ENCODE measurements at regions not wholly inside any gene's neighbourhood (a gene's known extent, or its start where the extent isn't known, plus 50 kb on each side); places are given as distances from the start of the nearest gene placed in this dataset.

- no peaks in the 10 kb centered on the region for H3K36me3 Mint-ChIP-seq (ENCODE audit: low read depth, unreplicated experiment)
- peaks cover 13% of the 10 kb centered on the region for H3K4me1 Mint-ChIP-seq (ENCODE audit: low read depth, unreplicated experiment)
- no peaks in the 10 kb centered on the region for H3K9me3 Mint-ChIP-seq (ENCODE audit: unreplicated experiment)
- peaks cover 21% of the 10 kb centered on the region for H3K4me1 ChIP-seq (ENCODE audit: insufficient read depth, low read length)
- peak overlapping the region; percentile 31 for H3K27ac ChIP-seq (ENCODE audit: low read depth, low read length)
- H4K20me1 ChIP-seq (ENCODE audit: insufficient read depth, low read length), result no peaks in the 10 kb centered on the region
- TF ChIP-seq CTCF (IDR thresholded peaks at IDR 0.05; ENCODE audit: insufficient read depth, low read depth, low read length) (no peak), EZH2 (IDR thresholded peaks at IDR 0.05; ENCODE audit: insufficient read depth, low read length) (no peak)
- H3K79me2 ChIP-seq (ENCODE audit: insufficient read depth, low read length), result no peaks in the 10 kb centered on the region
- no peak overlapping the region for H2AFZ ChIP-seq (ENCODE audit: low read depth, low read length)
- peak overlapping the region; percentile 14 for H3K4me2 ChIP-seq (ENCODE audit: low read length)
- no peak for DNase-seq (ENCODE audit: low read depth)
- no peak overlapping the region for H3K4me3 Mint-ChIP-seq (ENCODE audit: unreplicated experiment)
- no peaks in the 10 kb centered on the region for H3K9me3 ChIP-seq (ENCODE audit: insufficient read depth, low read depth, low read length)
- no peak overlapping the region for H3K9ac ChIP-seq (ENCODE audit: low read length)
- H3K27me3 Mint-ChIP-seq (ENCODE audit: low read depth, unreplicated experiment), result no peaks in the 10 kb centered on the region
- no peaks in the 10 kb centered on the region for H3K27me3 ChIP-seq (ENCODE audit: insufficient read depth, low read length)
- no peak overlapping the region for H3K4me3 ChIP-seq (ENCODE audit: insufficient read depth, low read depth, low read length)
- no peaks in the 10 kb centered on the region for H3K36me3 ChIP-seq (ENCODE audit: insufficient read depth, low read length)
- FAIRE-seq, result no peak
- peak overlapping the region; percentile 69 for H3K27ac Mint-ChIP-seq (ENCODE audit: unreplicated experiment)
Measured at GRCh38 chr12:87828382-87828973, 200.7 kb downstream of the C12orf50 start.

- Mint-ChIP-seq H3K4me3 (ENCODE audit: unreplicated experiment) (no peak overlapping the region), H3K27me3 (ENCODE audit: low read depth, unreplicated experiment) (no peaks in the 10 kb centered on the region), H3K9me3 (ENCODE audit: unreplicated experiment) (no peaks in the 10 kb centered on the region), H3K27ac (ENCODE audit: unreplicated experiment) (no peak overlapping the region), H3K36me3 (ENCODE audit: low read depth, unreplicated experiment) (no peaks in the 10 kb centered on the region), H3K4me1 (ENCODE audit: low read depth, unreplicated experiment) (peaks cover 13% of the 10 kb centered on the region)
- H3K4me1 ChIP-seq (ENCODE audit: insufficient read depth, low read length), result peaks cover 21% of the 10 kb centered on the region
- H3K27me3 ChIP-seq (ENCODE audit: insufficient read depth, low read length), result no peaks in the 10 kb centered on the region
- peak overlapping the region; percentile 31 for H3K27ac ChIP-seq (ENCODE audit: low read depth, low read length)
- DNase-seq (ENCODE audit: low read depth) (peak; percentile 85), FAIRE-seq (peak; percentile 89)
- H3K9me3 ChIP-seq (ENCODE audit: insufficient read depth, low read depth, low read length), result no peaks in the 10 kb centered on the region
- no peaks in the 10 kb centered on the region for H3K79me2 ChIP-seq (ENCODE audit: insufficient read depth, low read length)
- peak overlapping the region; percentile 56 for H3K4me2 ChIP-seq (ENCODE audit: low read length)
- H2AFZ ChIP-seq (ENCODE audit: low read depth, low read length), result no peak overlapping the region
- no peaks in the 10 kb centered on the region for H3K36me3 ChIP-seq (ENCODE audit: insufficient read depth, low read length)
- peak overlapping the region; percentile 1 for H3K4me3 ChIP-seq (ENCODE audit: insufficient read depth, low read depth, low read length)
- no peaks in the 10 kb centered on the region for H4K20me1 ChIP-seq (ENCODE audit: insufficient read depth, low read length)
- no peak for TF ChIP-seq CTCF (IDR thresholded peaks at IDR 0.05; ENCODE audit: insufficient read depth, low read depth, low read length)
- TF ChIP-seq EZH2 (IDR thresholded peaks at IDR 0.05; ENCODE audit: insufficient read depth, low read length), result no peak
- peak overlapping the region; percentile 16 for H3K9ac ChIP-seq (ENCODE audit: low read length)
Measured at GRCh38 chr12:87827638-87828264, 201.4 kb downstream of the C12orf50 start.

- no peaks in the 10 kb centered on the region for H3K27me3 Mint-ChIP-seq (ENCODE audit: low read depth, unreplicated experiment)
- H3K4me3 Mint-ChIP-seq (ENCODE audit: unreplicated experiment), result no peak overlapping the region
- peaks cover 17% of the 10 kb centered on the region for H3K4me1 ChIP-seq (ENCODE audit: insufficient read depth, low read length)
- FAIRE-seq, result no peak
- H3K4me2 ChIP-seq (ENCODE audit: low read length), result no peak overlapping the region
- H3K36me3 ChIP-seq (ENCODE audit: insufficient read depth, low read length), result no peaks in the 10 kb centered on the region
- no peaks in the 10 kb centered on the region for H4K20me1 ChIP-seq (ENCODE audit: insufficient read depth, low read length)
- peaks cover 18% of the 10 kb centered on the region for H3K4me1 Mint-ChIP-seq (ENCODE audit: low read depth, unreplicated experiment)
- no peaks in the 10 kb centered on the region for H3K9me3 ChIP-seq (ENCODE audit: insufficient read depth, low read depth, low read length)
- TF ChIP-seq EZH2 (IDR thresholded peaks at IDR 0.05; ENCODE audit: insufficient read depth, low read length) (no peak), CTCF (IDR thresholded peaks at IDR 0.05; ENCODE audit: insufficient read depth, low read depth, low read length) (no peak)
- H3K27ac Mint-ChIP-seq (ENCODE audit: unreplicated experiment), result no peak overlapping the region
- no peaks in the 10 kb centered on the region for H3K9me3 Mint-ChIP-seq (ENCODE audit: unreplicated experiment)
- no peaks in the 10 kb centered on the region for H3K36me3 Mint-ChIP-seq (ENCODE audit: low read depth, unreplicated experiment)
- H3K27me3 ChIP-seq (ENCODE audit: insufficient read depth, low read length), result no peaks in the 10 kb centered on the region
- no peak overlapping the region for H3K9ac ChIP-seq (ENCODE audit: low read length)
- DNase-seq (ENCODE audit: low read depth), result no peak
- H3K27ac ChIP-seq (ENCODE audit: low read depth, low read length), result no peak overlapping the region
- no peaks in the 10 kb centered on the region for H3K79me2 ChIP-seq (ENCODE audit: insufficient read depth, low read length)
- no peak overlapping the region for H3K4me3 ChIP-seq (ENCODE audit: insufficient read depth, low read depth, low read length)
- H2AFZ ChIP-seq (ENCODE audit: low read depth, low read length), result no peak overlapping the region
Measured at GRCh38 chr12:87822923-87823322, 206.3 kb downstream of the C12orf50 start.

Data from astrocyte (in vitro differentiated cells and primary cell).